Fibroblast of skin of left quadriceps (primary cell): ENCODE measurements at regions not wholly inside any gene's neighbourhood (a gene's known extent, or its start where the extent isn't known, plus 50 kb on each side); places are given as distances from the start of the nearest gene placed in this dataset.

Experiments used
- DNase-seq, 2 experiments: peaks; one replicate each; pipeline ENCODE4 v3.0.0-alpha.2; 2013; ENCODE audit warnings: low read depth in 2 of 2

GRCh38 chr4:176627916-176628315 is 164.8 kb downstream of the VEGFC start:
- no peak for DNase-seq

- no peak for DNase-seq
Measured at GRCh38 chr4:176631611-176632010, 161.1 kb downstream of the VEGFC start.
